Right kidney (tissue), 1 donor: ENCODE measurements at regions not wholly inside any gene's neighbourhood (a gene's known extent, or its start where the extent isn't known, plus 50 kb on each side); places are given as distances from the start of the nearest gene placed in this dataset.

Experiments used
- DNase-seq: peaks from one replicate; pipeline ENCODE4 v3.0.0-alpha.2; 2016

DNA sequence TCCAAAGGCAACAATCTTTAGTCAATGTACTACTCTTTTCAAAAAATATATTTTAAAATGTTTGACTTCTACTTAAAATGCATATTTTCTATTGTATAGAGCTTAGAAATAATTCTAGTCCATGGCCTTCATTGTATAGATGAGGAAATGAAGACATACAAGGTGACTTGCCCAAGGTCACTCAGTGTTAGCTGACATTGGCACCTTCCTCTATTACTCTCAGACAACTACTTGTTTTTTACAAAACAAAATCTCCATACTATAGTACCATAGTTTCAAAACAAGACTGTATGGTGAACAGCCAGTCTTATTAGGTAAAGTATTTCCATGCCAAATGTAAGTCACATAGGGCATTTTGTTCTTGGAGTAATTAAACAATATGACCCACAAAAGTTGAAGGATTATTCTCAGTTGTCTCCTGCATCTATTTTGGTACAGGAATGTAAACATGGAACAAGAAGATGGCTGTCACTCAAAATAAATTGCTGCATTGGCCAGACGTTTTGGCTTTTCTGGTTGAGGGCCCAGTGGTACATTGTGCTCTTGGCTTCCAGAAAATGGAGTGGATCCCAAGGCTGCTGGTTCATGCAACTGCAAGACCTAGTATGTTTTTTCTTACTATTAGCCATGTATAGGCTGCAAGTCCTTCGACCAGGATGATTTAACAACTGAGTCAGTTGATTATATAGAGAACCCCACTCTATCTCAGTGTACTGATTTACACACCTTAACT lies 54.3 kb upstream of the NOX3 start:
- DNase-seq: no peak

DNA sequence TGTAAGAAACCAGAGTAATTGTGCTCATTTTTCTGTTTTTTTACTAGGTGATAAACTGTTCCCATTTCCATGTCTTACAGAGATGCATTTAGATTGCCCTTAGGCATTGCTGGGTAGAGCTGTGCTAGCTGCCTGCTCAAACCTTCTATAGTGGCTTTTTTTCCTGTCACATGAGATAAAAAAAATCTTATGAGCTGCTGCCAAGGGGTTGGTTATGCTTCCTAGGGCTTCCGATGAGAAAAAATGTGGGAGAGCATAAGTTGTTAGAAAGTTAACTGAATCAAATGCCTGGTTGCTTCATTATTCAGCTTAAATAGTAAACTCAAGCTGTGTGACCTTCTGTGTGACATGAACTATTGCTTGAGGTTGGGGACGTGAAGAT lies 50.0 kb upstream of the NOX3 start:
- DNase-seq: no peak
